Naive B cell (primary cell): ENCODE measurements at regions not wholly inside any gene's neighbourhood (a gene's known extent, or its start where the extent isn't known, plus 50 kb on each side); places are given as distances from the start of the nearest gene placed in this dataset.

Experiments used
- ATAC-seq, 2 donors: fragments of 150-1000 bp; cut with Tn5 transposase; 2 replicates each; pipeline ENCODE4 v1.10.0; 2021; ENCODE audit warnings: low read depth in 2 of 2, mild to moderate bottlenecking in 2 of 2, moderate library complexity in 2 of 2
- DNase-seq: peaks from one replicate; pipeline ENCODE4 v3.0.0; 2022
- H3K27ac Mint-ChIP-seq, 6 donors: one replicate each; pipeline ENCODE4 v1.8.0; 2020 to 2022; ENCODE audit warnings: mild to moderate bottlenecking in 6 of 6, mixed read lengths in 6 of 6, moderate library complexity in 5 of 6, inconsistent platforms in 2 of 6
- H3K27me3 Mint-ChIP-seq, 3 donors: one replicate each; pipeline ENCODE4 v1.8.0; 2021 to 2022; ENCODE audit warnings: mixed read lengths in 3 of 3, mild to moderate bottlenecking in 1 of 3
- H3K36me3 Mint-ChIP-seq, 2 donors: one replicate each; pipeline ENCODE4 v1.8.0; 2020 to 2022; ENCODE audit warnings: mixed read lengths in 2 of 2, inconsistent platforms in 1 of 2, mild to moderate bottlenecking in 1 of 2
- H3K4me1 Mint-ChIP-seq, 3 donors: one replicate each; pipeline ENCODE4 v1.8.0; 2020 to 2022; ENCODE audit warnings: mixed read lengths in 3 of 3, inconsistent platforms in 1 of 3, mild to moderate bottlenecking in 1 of 3, moderate library complexity in 1 of 3
- H3K4me3 Mint-ChIP-seq, 8 donors: one replicate each; pipeline ENCODE4 v1.8.0; 2020 to 2022; ENCODE audit warnings: mild to moderate bottlenecking in 8 of 8, mixed read lengths in 8 of 8, moderate library complexity in 8 of 8, inconsistent platforms in 2 of 8
- H3K9me3 Mint-ChIP-seq, 7 donors: one replicate each; pipeline ENCODE4 v1.8.0; 2020 to 2022; ENCODE audit warnings: mixed read lengths in 7 of 7, mild to moderate bottlenecking in 5 of 7, inconsistent platforms in 2 of 7, moderate library complexity in 1 of 7

- ATAC-seq = no peak
- DNase-seq = no peak
- peaks cover 0 to 4% (median 0%) of the 10 kb centered on the region in 7 donors for H3K9me3 Mint-ChIP-seq
- peaks cover 0 to 5% (median 0%) of the 10 kb centered on the region in 3 donors for H3K4me1 Mint-ChIP-seq
- no peak overlapping the region for H3K4me3 Mint-ChIP-seq
- H3K27me3 Mint-ChIP-seq = peaks cover 0 to 5% (median 0%) of the 10 kb centered on the region in 3 donors
- no peak overlapping the region for H3K27ac Mint-ChIP-seq
- H3K36me3 Mint-ChIP-seq = no peaks in the 10 kb centered on the region
Observed at GRCh38 chr6:151671195-151671594, 136.3 kb upstream of the ESR1 start.

DNA sequence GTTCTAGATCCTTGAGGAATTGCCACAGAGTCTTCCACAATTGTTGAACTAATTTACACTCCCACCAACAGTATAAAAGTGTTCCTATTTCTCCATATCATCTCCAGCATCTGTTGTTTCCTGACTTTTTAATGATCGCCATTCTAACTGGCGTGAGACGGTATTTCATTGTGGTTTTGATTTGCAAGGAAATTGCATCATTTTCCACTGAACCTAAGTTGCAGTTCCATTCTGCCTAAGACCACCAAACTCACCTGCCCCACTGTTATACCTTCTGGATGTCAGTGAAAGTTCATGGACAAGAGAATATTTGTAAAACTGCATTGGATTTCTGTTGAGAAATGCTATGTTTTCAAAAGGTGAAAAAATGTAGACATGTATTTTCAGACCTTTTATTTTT lies 132.9 kb upstream of the ESR1 start:
- H3K27me3 Mint-ChIP-seq = no peaks in the 10 kb centered on the region

DNA sequence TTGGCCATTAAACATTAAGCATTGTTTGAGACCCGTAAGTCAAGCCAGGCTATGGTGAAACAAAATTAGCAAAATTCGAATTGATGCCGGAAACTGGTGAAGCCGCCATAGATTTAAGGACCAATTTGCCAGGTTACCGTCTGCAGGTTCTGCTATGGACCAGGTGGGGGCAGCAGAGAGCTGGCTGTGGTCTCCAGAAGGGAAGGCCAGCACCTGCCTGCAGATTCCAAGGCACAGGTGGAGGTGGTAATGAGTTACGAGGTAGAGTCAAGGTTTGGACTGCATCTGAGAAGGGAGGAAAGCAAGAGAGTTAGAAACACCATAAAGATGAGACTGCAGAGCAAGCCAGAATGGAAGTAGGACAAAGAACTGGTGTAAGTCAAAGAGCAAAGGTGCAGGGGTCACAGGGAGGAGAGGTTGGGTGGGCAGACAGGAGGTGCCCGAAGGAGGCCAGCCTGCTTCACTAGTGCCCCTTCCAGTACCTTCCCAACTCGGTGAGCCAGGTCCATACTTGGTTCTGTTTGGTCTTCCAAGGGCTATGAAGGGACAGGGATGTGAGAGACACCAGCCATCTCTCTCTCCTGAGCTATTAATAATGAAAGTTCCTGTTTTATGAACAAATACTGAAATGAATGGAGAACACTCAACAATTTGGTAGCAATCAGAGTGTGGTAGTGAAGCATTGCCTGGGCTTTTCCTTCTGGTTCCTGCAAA lies 131.6 kb upstream of the ESR1 start:
- H3K4me3 Mint-ChIP-seq = no peak overlapping the region
- H3K27me3 Mint-ChIP-seq = no peaks in the 10 kb centered on the region
- H3K36me3 Mint-ChIP-seq = no peaks in the 10 kb centered on the region

More for the DNA sequence above, 132.9 kb upstream of the ESR1 start:
- DNase-seq = no peak
- no peak overlapping the region for H3K4me3 Mint-ChIP-seq
- peaks cover 0 to 4% (median 0%) of the 10 kb centered on the region in 7 donors for H3K9me3 Mint-ChIP-seq
- H3K4me1 Mint-ChIP-seq = peaks cover 0 to 5% (median 0%) of the 10 kb centered on the region in 3 donors
- no peaks in the 10 kb centered on the region for H3K36me3 Mint-ChIP-seq
- H3K27ac Mint-ChIP-seq = no peak overlapping the region
- no peak for ATAC-seq

GRCh38 chr6:151676460-151676945 lies 131.0 kb upstream of the ESR1 start:
- H3K4me3 Mint-ChIP-seq = no peak overlapping the region
- H3K27ac Mint-ChIP-seq = no peak overlapping the region
- no peak for DNase-seq
- H3K9me3 Mint-ChIP-seq = no peaks in the 10 kb centered on the region
- H3K36me3 Mint-ChIP-seq = no peaks in the 10 kb centered on the region
- H3K27me3 Mint-ChIP-seq = peaks cover 0 to 2% (median 0%) of the 10 kb centered on the region in 3 donors
- H3K4me1 Mint-ChIP-seq = peaks cover 5 to 13% (median 7%) of the 10 kb centered on the region in 3 donors
- ATAC-seq = no peak

More for the DNA sequence above, 131.6 kb upstream of the ESR1 start:
- Mint-ChIP-seq H3K4me1 (peaks cover under 1 to 7% (median 1%) of the 10 kb centered on the region in 3 donors), H3K9me3 (peaks cover 0 to 4% (median 0%) of the 10 kb centered on the region in 7 donors), H3K27ac (peak overlapping the region in 2 of 6 donors; percentile 64 to 67)
- ATAC-seq (peak; percentile 45 to 60), DNase-seq (peak; percentile 28)

DNA sequence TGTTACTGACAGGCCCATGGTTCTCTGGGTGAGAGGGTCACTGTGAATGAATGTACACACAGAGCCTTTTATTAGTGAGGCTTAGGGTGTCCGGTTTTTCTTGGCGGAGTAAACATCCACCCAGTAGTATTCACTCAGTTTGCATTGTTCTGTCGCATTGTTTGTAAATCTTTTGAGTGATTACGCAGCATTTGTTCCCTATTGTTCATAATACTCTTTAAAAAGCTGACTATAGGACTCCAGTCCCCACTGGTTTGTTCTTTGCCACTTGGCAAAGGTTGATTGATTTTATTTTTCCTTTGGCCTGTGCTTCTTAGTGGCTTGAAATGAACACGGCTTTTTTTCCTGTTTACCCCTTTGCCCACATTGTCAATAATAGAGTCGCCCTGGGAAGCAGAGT lies 130.1 kb upstream of the ESR1 start:
- H3K4me3 Mint-ChIP-seq = no peak overlapping the region
- DNase-seq (no peak), ATAC-seq (no peak)
- H3K9me3 Mint-ChIP-seq = no peaks in the 10 kb centered on the region
- H3K27me3 Mint-ChIP-seq = peaks cover 0 to 9% (median 0%) of the 10 kb centered on the region in 3 donors
- H3K27ac Mint-ChIP-seq = no peak overlapping the region
- peaks cover 5 to 22% (median 16%) of the 10 kb centered on the region in 3 donors for H3K4me1 Mint-ChIP-seq
- H3K36me3 Mint-ChIP-seq = no peaks in the 10 kb centered on the region

DNA sequence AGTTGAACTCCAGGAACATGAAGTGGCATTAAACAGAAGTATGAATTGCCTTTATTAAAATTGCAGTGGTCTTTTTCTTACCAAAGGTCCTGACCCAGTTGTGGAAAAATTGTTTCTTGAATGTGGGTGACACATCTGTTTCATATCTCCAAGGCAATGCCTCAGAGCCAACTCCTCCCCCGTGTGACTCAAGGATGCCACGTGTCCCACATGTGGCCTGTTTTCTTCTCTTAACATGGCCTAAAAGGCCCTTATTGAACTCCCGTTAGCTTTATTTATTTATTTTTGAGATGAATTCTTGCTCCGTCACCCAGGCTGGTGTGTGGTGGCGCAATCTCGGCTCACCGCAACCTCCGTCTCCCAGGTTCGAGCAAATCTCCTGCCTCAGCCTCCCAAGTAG lies 128.4 kb upstream of the ESR1 start:
- no peak for ATAC-seq
- Mint-ChIP-seq H3K9me3 (no peaks in the 10 kb centered on the region), H3K27me3 (peaks cover 0 to 17% (median 12%) of the 10 kb centered on the region in 3 donors), H3K4me1 (peaks cover 5 to 22% (median 16%) of the 10 kb centered on the region in 3 donors), H3K36me3 (no peaks in the 10 kb centered on the region), H3K27ac (peak overlapping the region in 2 of 6 donors; percentile 20 to 77), H3K4me3 (no peak overlapping the region)
- DNase-seq = no peak

DNA sequence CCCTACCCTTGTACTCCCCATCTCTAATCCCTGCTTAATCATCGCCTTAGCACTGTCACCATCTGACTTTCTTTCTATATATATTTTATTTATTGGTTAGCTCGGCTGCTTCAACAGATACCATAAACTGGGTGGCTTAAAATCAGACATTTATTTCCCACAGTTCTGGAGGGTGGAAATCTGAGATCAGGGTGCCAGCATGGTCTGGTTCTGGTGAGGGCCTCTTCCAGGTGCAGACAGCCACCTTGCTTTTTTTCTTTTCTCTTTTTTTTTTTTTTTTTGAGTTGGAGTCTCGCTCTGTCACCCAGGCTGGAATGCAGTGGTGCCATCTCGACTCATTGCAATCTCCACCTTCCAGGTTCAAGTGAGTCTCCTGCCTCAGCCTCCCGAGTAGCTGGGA lies 127.5 kb upstream of the ESR1 start:
- Mint-ChIP-seq H3K9me3 (no peaks in the 10 kb centered on the region), H3K4me1 (peaks cover 5 to 22% (median 16%) of the 10 kb centered on the region in 3 donors), H3K4me3 (no peak overlapping the region), H3K27ac (no peak overlapping the region), H3K36me3 (no peaks in the 10 kb centered on the region), H3K27me3 (peaks cover 0 to 17% (median 16%) of the 10 kb centered on the region in 3 donors)
- ATAC-seq = no peak
- no peak for DNase-seq

DNA sequence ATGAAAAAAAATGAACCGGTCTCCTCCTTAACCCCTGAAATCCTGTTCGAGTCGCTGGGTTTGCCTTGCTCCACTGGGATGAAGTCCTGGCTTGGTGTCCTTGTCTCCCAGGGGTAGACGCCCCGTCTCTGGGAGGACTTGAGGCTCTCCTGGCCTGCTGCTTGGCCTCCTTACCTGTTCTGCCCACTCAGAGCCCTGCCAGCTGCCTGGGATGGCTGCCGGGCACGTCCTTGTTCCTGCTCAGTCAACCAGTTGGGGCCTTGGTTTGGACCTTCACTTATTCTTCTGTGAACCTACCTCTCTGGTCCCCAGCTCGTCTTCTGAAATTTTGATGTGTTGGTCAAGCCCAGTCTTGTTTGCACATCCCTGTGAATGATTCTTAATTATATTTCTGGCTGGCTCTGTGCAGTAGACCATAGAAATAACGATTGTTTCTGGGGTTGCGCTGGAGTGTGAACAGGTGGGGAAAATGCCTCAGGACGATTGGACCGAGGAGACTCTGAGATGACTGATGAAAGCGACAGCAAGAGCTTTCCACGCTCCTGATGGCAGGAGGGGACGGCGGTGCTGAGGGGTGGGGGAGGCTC lies 126.5 kb upstream of the ESR1 start:
- Mint-ChIP-seq H3K4me1 (peaks cover 5 to 17% (median 16%) of the 10 kb centered on the region in 3 donors), H3K4me3 (peak overlapping the region in 6 of 8 donors; percentile 59 to 91 (median 72)), H3K9me3 (no peaks in the 10 kb centered on the region), H3K27me3 (peaks cover 0 to 17% (median 16%) of the 10 kb centered on the region in 3 donors), H3K27ac (peak overlapping the region in 1 of 6 donors; percentile 86), H3K36me3 (no peaks in the 10 kb centered on the region)
- ATAC-seq = no peak
- DNase-seq = no peak

DNA sequence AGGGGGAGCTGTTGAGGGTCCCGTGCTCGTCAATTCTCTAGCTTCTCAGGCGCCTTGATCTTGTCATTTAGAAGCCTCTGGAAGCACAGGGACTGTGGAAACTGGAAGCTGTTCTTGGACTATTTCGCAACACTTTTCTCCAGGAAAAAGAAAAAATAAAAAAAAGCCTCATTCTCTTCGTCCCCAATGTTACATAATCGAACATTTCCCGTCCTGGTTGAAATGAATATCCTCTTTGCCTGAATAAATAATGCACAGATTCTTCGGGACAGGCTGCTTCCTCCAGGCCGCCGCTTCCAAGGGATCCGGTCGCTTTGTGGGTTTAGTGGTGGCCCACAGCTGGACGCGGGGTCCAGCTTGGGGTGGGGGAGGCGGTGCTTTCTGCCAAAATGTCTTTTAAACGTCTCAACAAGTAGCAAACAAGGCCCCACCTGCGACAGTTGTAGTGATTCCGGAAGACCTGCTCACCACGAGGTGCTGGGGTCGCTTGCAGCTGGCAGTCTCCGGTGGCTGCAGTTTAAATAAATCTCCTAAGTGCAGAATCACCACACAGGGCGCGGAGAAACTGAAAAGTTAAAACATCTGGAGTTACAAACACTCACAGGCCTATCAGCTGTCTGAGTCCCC lies 125.9 kb upstream of the ESR1 start:
- Mint-ChIP-seq H3K4me1 (peaks cover 5 to 16% (median 16%) of the 10 kb centered on the region in 3 donors), H3K27me3 (peaks cover 0 to 17% (median 16%) of the 10 kb centered on the region in 3 donors), H3K27ac (peak overlapping the region in 1 of 6 donors; percentile 33), H3K36me3 (no peaks in the 10 kb centered on the region), H3K9me3 (no peaks in the 10 kb centered on the region), H3K4me3 (peak overlapping the region; percentile 59 to 91 (median 72))
- DNase-seq (no peak), ATAC-seq (peak; percentile 30 to 47)

DNA sequence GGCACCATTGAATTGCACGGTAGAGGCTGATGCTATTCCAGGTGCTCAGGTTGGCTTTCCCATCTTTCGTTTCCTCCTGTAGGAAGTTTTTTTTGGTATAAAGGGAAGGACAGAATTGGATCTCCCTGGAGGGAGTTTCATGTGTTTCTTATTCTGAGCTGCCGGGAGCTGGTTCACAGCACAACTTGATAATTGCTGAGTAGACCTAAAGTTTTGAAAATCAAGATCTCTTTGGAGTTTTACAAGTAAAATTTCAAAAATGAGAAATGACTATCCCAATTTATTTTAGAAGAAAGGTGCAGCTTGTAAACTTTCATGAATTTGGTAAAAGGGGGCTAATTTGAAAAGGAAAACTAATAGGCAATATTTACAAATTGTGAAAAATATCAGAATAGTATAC lies 125.2 kb upstream of the ESR1 start:
- ATAC-seq (no peak), DNase-seq (no peak)
- Mint-ChIP-seq H3K4me3 (peak overlapping the region in 4 of 8 donors; percentile 22 to 91 (median 69)), H3K4me1 (peaks cover 5 to 16% (median 16%) of the 10 kb centered on the region in 3 donors), H3K36me3 (no peaks in the 10 kb centered on the region), H3K27ac (no peak overlapping the region), H3K27me3 (peaks cover 0 to 17% (median 16%) of the 10 kb centered on the region in 3 donors), H3K9me3 (no peaks in the 10 kb centered on the region)

GRCh38 chr6:151682922-151683321 lies 124.6 kb upstream of the ESR1 start:
- no peaks in the 10 kb centered on the region for H3K9me3 Mint-ChIP-seq
- no peak for ATAC-seq
- peaks cover 0 to 17% (median 16%) of the 10 kb centered on the region in 3 donors for H3K27me3 Mint-ChIP-seq

DNA sequence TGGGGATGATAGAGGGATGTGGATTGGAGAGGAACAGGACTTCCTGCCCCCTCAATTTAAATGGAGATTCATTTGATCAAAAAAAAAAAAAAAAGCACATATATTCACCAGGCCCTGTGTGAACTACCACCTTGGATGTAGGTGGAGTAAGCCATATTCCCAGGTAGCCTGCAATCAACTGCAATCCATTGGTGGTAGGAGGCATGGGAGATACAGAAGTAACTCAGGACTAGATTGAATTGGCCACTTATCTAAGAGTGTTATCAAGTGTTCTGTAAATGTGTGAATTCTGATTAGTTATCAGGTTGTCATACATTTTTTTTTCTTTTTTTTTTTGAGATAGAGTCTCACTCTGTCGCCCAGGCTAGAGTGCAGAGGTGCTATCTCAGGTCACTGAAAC lies 124.1 kb upstream of the ESR1 start:
- H3K27ac Mint-ChIP-seq = peak overlapping the region in 1 of 6 donors; percentile 43
- DNase-seq (no peak), ATAC-seq (no peak)
- H3K36me3 Mint-ChIP-seq = no peaks in the 10 kb centered on the region
- H3K9me3 Mint-ChIP-seq = no peaks in the 10 kb centered on the region
- H3K4me3 Mint-ChIP-seq = no peak overlapping the region
- H3K27me3 Mint-ChIP-seq = peaks cover 0 to 17% (median 16%) of the 10 kb centered on the region in 3 donors
- H3K4me1 Mint-ChIP-seq = peaks cover 5 to 16% (median 16%) of the 10 kb centered on the region in 3 donors

More at GRCh38 chr6:151682922-151683321, 124.6 kb upstream of the ESR1 start:
- Mint-ChIP-seq H3K4me3 (no peak overlapping the region), H3K4me1 (peaks cover 5 to 16% (median 16%) of the 10 kb centered on the region in 3 donors), H3K36me3 (no peaks in the 10 kb centered on the region), H3K27ac (peak overlapping the region in 1 of 6 donors; percentile 43)
- no peak for DNase-seq

- Mint-ChIP-seq H3K9me3 (no peaks in the 10 kb centered on the region), H3K27ac (peak overlapping the region; percentile 13 to 86 (median 72)), H3K36me3 (no peaks in the 10 kb centered on the region), H3K27me3 (no peaks in the 10 kb centered on the region), H3K4me3 (peak overlapping the region in 4 of 8 donors; percentile 16 to 75 (median 37)), H3K4me1 (peaks cover 4 to 22% (median 20%) of the 10 kb centered on the region in 3 donors)
- DNase-seq (no peak), ATAC-seq (no peak)
Observed at GRCh38 chr6:151689499-151690201, 117.8 kb upstream of the ESR1 start.
